ENCODE measurements at regions not wholly inside any gene's neighbourhood (a gene's known extent, or its start where the extent isn't known, plus 50 kb on each side); places are given as distances from the start of the nearest gene placed in this dataset.

GRCh38 chr4:138562544-138562991 lies 320.4 kb upstream of the SLC7A11 start:
- DNase-seq (ENCODE audit: low read depth) = no peak

- DNase-seq (ENCODE audit: low read depth) = no peak
Observed at GRCh38 chr4:138561906-138562305, 319.8 kb upstream of the SLC7A11 start.

GRCh38 chr4:138561276-138561880 lies 319.2 kb upstream of the SLC7A11 start:
- no peak for DNase-seq (ENCODE audit: low read depth)

- no peak for DNase-seq (ENCODE audit: low read depth)
Observed at GRCh38 chr4:138560448-138560847, 318.3 kb upstream of the SLC7A11 start.

- DNase-seq (ENCODE audit: low read depth) = no peak
Observed at GRCh38 chr4:138558886-138559285, 316.7 kb upstream of the SLC7A11 start.

- no peak for DNase-seq (ENCODE audit: low read depth)
Observed at GRCh38 chr4:138555584-138555983, 313.4 kb upstream of the SLC7A11 start.

GRCh38 chr4:138555108-138555507 lies 313.0 kb upstream of the SLC7A11 start:
- DNase-seq (ENCODE audit: low read depth) = no peak

GRCh38 chr4:138553001-138553845 lies 311.1 kb upstream of the SLC7A11 start:
- no peak for DNase-seq (ENCODE audit: low read depth)

- no peak for DNase-seq (ENCODE audit: low read depth)
Observed at GRCh38 chr4:138542191-138542776, 300.1 kb upstream of the SLC7A11 start.

- DNase-seq (ENCODE audit: low read depth) = no peak
Observed at GRCh38 chr4:138540056-138540800, 298.1 kb upstream of the SLC7A11 start.

- no peak for DNase-seq (ENCODE audit: low read depth)
Observed at GRCh38 chr4:138538743-138539142, 296.6 kb upstream of the SLC7A11 start.

GRCh38 chr4:138537731-138538490 lies 295.8 kb upstream of the SLC7A11 start:
- DNase-seq (ENCODE audit: low read depth) = no peak

- DNase-seq (ENCODE audit: low read depth) = no peak
Observed at GRCh38 chr4:138535316-138535715, 293.2 kb upstream of the SLC7A11 start.

- no peak for DNase-seq (ENCODE audit: low read depth)
Observed at GRCh38 chr4:138522366-138522765, 280.2 kb upstream of the SLC7A11 start.

- no peak for DNase-seq (ENCODE audit: low read depth)
Observed at GRCh38 chr4:138521809-138522208, 279.7 kb upstream of the SLC7A11 start.

GRCh38 chr4:138519436-138519835 lies 277.3 kb upstream of the SLC7A11 start:
- DNase-seq (ENCODE audit: low read depth) = no peak

GRCh38 chr4:138513535-138513934 lies 271.4 kb upstream of the SLC7A11 start:
- no peak for DNase-seq (ENCODE audit: low read depth)

GRCh38 chr4:138512756-138513155 lies 270.6 kb upstream of the SLC7A11 start:
- DNase-seq (ENCODE audit: low read depth) = no peak

- DNase-seq (ENCODE audit: low read depth) = no peak
Observed at GRCh38 chr4:138510053-138510452, 267.9 kb upstream of the SLC7A11 start.

GRCh38 chr4:138509346-138509745 lies 267.2 kb upstream of the SLC7A11 start:
- no peak for DNase-seq (ENCODE audit: low read depth)

- DNase-seq (ENCODE audit: low read depth) = no peak
Observed at GRCh38 chr4:138507522-138507921, 265.4 kb upstream of the SLC7A11 start.

GRCh38 chr4:138501614-138502013 lies 259.5 kb upstream of the SLC7A11 start:
- DNase-seq (ENCODE audit: low read depth) = no peak
